ENCODE measurements at regions not wholly inside any gene's neighbourhood (a gene's known extent, or its start where the extent isn't known, plus 50 kb on each side); places are given as distances from the start of the nearest gene placed in this dataset.
"Not testable (repeated sequence)": the region's sequence is repeated elsewhere in the genome, so short reads cannot be mapped to it uniquely, and the experiment has no call there.

- DNase-seq: no peak
These were observed 57.8 kb upstream of the ANKRD30A start for GRCh38 chr10:37067576-37067975.

DNA sequence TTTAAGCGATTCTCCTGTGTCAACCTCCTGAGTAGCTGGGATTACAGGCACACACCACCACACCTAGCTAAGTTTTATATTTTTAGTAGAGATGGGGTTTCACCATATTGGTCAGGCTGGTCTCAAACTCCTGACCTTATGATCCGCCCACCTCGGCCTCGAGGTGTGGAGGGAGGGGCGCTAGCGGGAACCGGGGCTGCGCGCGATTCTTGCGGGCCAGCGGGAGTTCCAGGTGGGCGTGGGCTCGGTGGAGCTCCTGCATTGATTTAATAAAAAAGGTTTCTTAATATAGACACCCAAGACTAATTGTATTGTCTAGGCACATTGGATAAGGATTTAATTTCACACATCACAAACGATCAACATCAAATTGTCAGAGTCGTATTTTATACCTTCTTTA is 63.1 kb upstream of the ANKRD30A start:
- DNase-seq: not testable (repeated sequence)

DNA sequence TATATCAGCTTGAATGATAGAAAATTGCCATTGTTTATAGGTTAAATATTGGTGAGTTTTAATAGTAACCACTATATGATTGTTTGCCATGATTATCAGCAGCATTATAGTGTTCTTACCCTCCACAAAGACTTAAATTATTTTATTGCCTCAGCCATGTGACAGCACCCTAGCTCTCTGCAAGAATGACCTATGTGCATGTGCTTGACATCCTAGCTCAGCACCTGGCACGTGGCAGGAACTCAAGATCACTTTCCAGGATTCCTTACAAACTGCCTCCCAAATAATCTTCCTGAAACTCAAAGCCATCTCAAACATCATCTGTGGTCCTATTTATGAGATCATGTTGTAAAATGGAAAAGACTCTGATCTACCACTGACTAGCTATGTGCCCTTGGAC is 68.1 kb upstream of the ANKRD30A start:
- no peak for DNase-seq

GRCh38 chr10:37053476-37053875 is 71.9 kb upstream of the ANKRD30A start:
- DNase-seq: no peak

- DNase-seq: not testable (repeated sequence)
These were observed 75.4 kb upstream of the ANKRD30A start for GRCh38 chr10:37049982-37050381.

- not testable (repeated sequence) for DNase-seq
These were observed 81.1 kb upstream of the ANKRD30A start for GRCh38 chr10:37044319-37044718.

DNA sequence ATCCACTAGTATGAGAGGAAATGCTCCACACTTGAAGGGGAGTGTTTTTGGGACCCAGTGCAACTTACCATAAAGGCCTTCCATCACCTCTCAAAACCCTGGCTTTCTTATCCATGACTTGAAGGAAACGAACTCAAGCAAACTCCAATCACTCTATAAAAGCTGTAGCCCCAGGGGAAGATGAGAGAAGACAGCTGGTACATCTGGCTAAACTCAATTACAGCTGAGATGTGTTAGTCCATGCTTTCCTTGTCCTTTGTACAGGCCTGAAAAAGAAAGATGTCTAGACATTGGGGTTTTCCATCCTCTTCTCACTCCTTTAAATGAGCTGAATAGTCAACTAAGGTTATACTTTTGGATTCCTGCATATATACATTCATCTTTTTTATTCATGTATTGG is 89.5 kb upstream of the ANKRD30A start:
- DNase-seq: no peak

- no peak for DNase-seq
These were observed 109.9 kb upstream of the ANKRD30A start for GRCh38 chr10:37015498-37015897.

DNA sequence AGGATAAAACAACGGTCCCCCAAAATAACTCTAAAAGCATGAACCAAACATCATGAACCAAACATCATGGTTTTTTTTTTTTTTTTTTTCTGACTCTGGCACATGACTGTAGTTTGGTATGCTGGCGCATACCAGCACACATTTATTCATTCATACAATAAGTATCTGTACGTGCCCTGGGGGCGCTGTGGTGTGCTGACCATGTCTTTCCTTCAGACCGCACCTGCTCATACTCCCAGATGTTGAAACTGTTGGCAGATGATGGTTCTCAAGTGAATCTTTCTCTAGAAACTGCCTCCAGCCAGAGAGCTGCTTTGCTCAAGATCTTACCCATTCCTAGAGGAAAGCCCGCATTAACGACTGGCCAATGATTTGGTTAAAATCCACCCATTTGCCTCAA is 114.7 kb upstream of the ANKRD30A start:
- DNase-seq: no peak

DNA sequence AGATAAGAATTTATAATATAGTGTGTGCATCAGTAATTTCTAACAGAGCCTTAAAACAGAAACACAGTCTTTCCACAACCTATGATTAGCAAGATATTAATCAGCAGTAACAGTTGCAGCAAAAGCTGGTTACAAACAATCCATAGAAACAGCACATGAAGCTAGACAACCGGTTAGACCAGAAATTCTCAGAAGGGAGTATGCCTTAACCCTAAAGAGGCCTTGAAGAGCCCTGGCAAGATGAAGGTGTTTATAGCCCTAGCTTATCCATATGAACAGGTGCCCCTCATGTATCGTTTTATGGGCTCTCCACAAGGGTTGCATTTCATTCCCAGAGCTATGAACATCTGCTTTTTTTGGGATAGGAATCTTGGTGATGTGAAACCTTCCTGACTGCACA is 117.1 kb upstream of the ANKRD30A start:
- DNase-seq: not testable (repeated sequence)

GRCh38 chr10:37003126-37003525 is 122.3 kb upstream of the ANKRD30A start:
- DNase-seq: no peak

- not testable (repeated sequence) for DNase-seq
These were observed 129.6 kb upstream of the ANKRD30A start for GRCh38 chr10:36995806-36996205.

- no peak for DNase-seq
These were observed 130.5 kb upstream of the ANKRD30A start for GRCh38 chr10:36994886-36995285.

DNA sequence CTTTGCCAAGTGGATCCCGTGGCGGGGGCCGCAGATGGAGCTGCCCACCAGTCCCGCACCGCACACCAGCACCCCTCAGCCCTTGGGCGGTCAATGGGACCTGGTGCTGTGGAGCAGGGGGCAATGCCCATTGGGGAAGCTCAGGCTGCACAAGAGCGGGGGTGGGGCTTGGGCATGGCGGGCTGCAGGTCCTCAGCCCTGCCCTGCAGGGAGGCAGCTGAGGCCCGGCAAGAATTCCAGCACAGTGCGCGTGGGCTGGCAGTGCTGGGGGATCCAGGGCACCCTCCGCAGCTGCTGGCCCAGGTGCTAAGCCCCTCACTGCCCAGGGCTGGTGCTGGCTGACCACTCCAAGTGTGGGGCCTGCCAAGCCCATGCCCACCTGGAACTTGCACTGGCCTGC is 136.2 kb upstream of the ANKRD30A start:
- DNase-seq: no peak

DNA sequence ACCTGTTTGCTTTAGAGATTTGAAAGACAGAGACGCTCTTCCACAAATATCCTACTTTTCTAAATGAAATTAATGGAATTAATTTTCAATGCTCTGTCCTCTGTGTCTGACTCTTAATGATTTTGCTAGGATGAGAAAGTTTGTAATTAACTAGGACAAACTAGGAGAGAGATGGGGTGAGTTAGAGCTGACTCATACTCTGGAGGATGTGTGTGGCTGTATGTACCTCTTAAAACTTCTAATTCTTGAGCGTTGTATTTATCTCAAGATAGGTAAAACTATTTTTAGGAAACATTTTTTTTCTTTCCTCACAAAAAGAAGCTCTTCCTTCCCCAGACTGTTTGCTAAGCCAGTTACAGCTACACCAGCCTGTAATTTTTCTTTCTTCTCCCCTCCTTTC is 178.8 kb upstream of the ANKRD30A start:
- no peak for DNase-seq

GRCh38 chr10:36943544-36943943 is 181.9 kb upstream of the ANKRD30A start:
- DNase-seq: no peak

- no peak for DNase-seq
These were observed 182.8 kb upstream of the ANKRD30A start for GRCh38 chr10:36942616-36943015.

DNA sequence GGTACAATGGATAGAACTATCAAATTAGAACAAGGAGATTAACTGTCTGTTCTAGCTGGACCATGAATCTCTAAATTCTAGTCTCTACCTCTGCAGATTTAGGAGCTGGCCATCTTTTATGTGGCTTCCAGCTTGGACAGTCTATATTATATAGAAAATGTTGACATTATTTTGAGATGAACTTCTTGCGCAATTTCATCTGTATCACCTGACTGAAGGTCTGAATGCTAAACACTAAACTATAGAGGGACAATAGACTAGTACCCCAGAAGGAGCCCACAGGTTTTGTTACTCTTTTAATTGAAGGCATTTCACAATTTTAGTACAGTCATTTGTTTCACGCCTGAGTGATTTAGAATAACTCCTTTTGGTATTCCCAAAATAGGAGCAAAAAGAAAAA is 222.4 kb upstream of the ANKRD30A start:
- no peak for DNase-seq

- DNase-seq: no peak
These were observed 225.7 kb upstream of the ANKRD30A start for GRCh38 chr10:36899652-36900051.

GRCh38 chr10:36888925-36889573 is 236.3 kb upstream of the ANKRD30A start:
- peak; percentile 7 to 13 for DNase-seq

GRCh38 chr10:36886303-36886891 is 239.0 kb upstream of the ANKRD30A start:
- DNase-seq: no peak

DNA sequence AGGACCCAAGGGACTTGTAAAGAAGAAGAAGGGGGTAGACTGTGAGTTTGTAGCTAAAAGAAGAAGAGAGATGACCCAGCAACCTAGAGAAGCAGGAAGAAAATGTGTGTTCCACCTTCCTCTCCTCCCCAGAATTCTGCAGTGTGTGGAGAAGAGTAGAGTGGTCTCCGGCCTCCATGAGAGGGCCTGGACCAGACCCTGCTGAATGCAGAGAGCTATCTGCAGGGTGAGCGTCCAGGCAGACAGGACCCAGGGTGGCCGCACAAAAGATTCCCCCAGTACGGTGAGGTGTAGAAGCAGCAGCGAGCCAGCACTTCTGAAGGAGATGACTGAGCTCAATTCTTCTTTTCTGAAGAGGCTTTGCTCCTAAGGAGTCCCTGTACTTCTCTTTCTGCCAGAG is 239.7 kb upstream of the ANKRD30A start:
- no peak for DNase-seq

- DNase-seq: no peak
These were observed 242.6 kb upstream of the ANKRD30A start for GRCh38 chr10:36882781-36883180.

DNA sequence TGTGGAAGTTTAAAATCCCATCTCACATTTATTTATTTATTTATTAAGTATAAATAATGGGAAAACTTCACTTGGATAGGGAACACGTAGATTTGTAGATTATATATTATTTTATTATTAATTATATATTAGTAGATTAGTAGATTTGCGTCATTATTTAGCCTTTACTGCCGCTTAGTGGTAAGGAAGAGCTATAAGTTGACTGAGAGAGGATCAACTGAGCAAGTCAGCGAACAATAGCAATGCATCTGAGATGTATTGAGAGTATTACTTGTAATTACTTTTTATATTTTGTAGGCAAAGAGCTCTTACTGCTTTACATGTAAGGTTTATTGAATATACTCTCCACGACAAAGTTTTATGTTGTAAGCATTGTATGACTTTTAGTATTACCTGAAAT is 244.5 kb upstream of the ANKRD30A start:
- no peak for DNase-seq

Data from AML-193 (cell line).